Smooth muscle cell (in vitro differentiated cells): ENCODE measurements at regions not wholly inside any gene's neighbourhood (a gene's known extent, or its start where the extent isn't known, plus 50 kb on each side); places are given as distances from the start of the nearest gene placed in this dataset.

ENCODE experiments used
- DNase-seq: peaks from one replicate; lab custom pipeline; 2025; ENCODE audit not compliant: unreplicated experiment; lab: John Stamatoyannopoulos, UW
- H2AFZ ChIP-seq: fragments of 200-600 bp; sonication (generic); 2 replicates; pipeline ENCODE4 v1.6.0; 2016; ENCODE audit warnings: antibody characterized with exemption, low read depth, mild to moderate bottlenecking
- H3F3A ChIP-seq: fragments of 200-600 bp; sonication (generic); 2 replicates; pipeline ENCODE4 v1.6.0; 2017; ENCODE audit warnings: antibody characterized with exemption, low read depth
- H3K27ac ChIP-seq: fragments of 200-600 bp; sonication (generic); 2 replicates; pipeline ENCODE4 v1.5.1; 2016; ENCODE audit warnings: low read depth, mild to moderate bottlenecking
- H3K27me3 ChIP-seq: fragments of 200-600 bp; sonication (generic); 2 replicates; pipeline ENCODE4 v1.6.1; 2016; ENCODE audit warnings: low read depth, mild to moderate bottlenecking
- H3K36me3 ChIP-seq: fragments of 200-600 bp; sonication (generic); 2 replicates; pipeline ENCODE4 v1.5.1; 2016; ENCODE audit warnings: low read depth
- H3K4me1 ChIP-seq: fragments of 200-600 bp; sonication (generic); 2 replicates; pipeline ENCODE4 v1.5.1; 2016; ENCODE audit warnings: low read depth
- H3K4me2 ChIP-seq: fragments of 200-600 bp; sonication (generic); 2 replicates; pipeline ENCODE4 v1.6.0; 2016; ENCODE audit warnings: mild to moderate bottlenecking
- H3K4me3 ChIP-seq: fragments of 200-600 bp; sonication (generic); 2 replicates; pipeline ENCODE4 v1.5.1; 2016; ENCODE audit warnings: mild to moderate bottlenecking
- H3K79me2 ChIP-seq: fragments of 200-600 bp; sonication (generic); 2 replicates; pipeline ENCODE4 v1.6.0; 2016; ENCODE audit warnings: low read depth, mild to moderate bottlenecking
- H3K9ac ChIP-seq: fragments of 200-600 bp; sonication (generic); 2 replicates; pipeline ENCODE4 v1.6.0; 2016; ENCODE audit warnings: low read depth
- H3K9me3 ChIP-seq: fragments of 200-600 bp; sonication (generic); replicated peaks from 2 replicates; pipeline ENCODE4 v1.5.1; 2016; ENCODE audit warnings: low read depth
- H4K20me1 ChIP-seq: fragments of 200-600 bp; sonication (generic); 2 replicates; pipeline ENCODE4 v1.6.0; 2016; ENCODE audit warnings: low read depth
- CTCF ChIP-seq: fragments of 200-600 bp; sonication (generic); IDR thresholded peaks from 2 replicates; pipeline ENCODE4 v1.5.1; 2017; ENCODE audit warnings: borderline replicate concordance, mild to moderate bottlenecking, antibody characterized with exemption; ENCODE audit not compliant: insufficient read depth, poor library complexity, severe bottlenecking
- WGBS: methylation state at CpG from one replicate; pipeline ENCODE4 v1.1.7; 2016; ENCODE audit warnings: low lambda C conversion rate; 5-methylcytosine and 5-hydroxymethylcytosine counted together

GRCh38 chr5:2801577-2802525 lies 50.4 kb upstream of the IRX2 start:
- TF ChIP-seq CTCF: no peak
- 59% methylated on average over 18 of the region's 18 CpGs for WGBS
- H3K4me2 ChIP-seq: no peak overlapping the region
- no peaks in the 10 kb centered on the region for H3K4me1 ChIP-seq
- H4K20me1 ChIP-seq: no peaks in the 10 kb centered on the region
- H3K27ac ChIP-seq: no peak overlapping the region
- H2AFZ ChIP-seq: no peak overlapping the region
- H3K79me2 ChIP-seq: no peaks in the 10 kb centered on the region
- no peak overlapping the region for H3K4me3 ChIP-seq
- H3F3A ChIP-seq: no peaks in the 10 kb centered on the region
- H3K27me3 ChIP-seq: peaks cover 4% of the 10 kb centered on the region
- no peak overlapping the region for H3K9ac ChIP-seq
- H3K36me3 ChIP-seq: no peaks in the 10 kb centered on the region
- H3K9me3 ChIP-seq: no peaks in the 10 kb centered on the region
- DNase-seq: no peak
